Adrenal gland (tissue), 9 donors: ENCODE measurements at regions not wholly inside any gene's neighbourhood (a gene's known extent, or its start where the extent isn't known, plus 50 kb on each side); places are given as distances from the start of the nearest gene placed in this dataset.

ENCODE experiments used
- DNase-seq, 7 donors: peaks; one replicate each; pipeline ENCODE4 v3.0.0-alpha.2; 2019 to 2020
- H3K27ac ChIP-seq, 5 donors: fragments of 200-600 bp; sonication (generic) in 4 of 5; 1 replicate in 3 of 5; 2 replicates in 2 of 5; pipeline versions ENCODE4 v1.5.1 to v1.8.0; 2016 to 2020; ENCODE audit warnings: mild to moderate bottlenecking in 1 of 5
- H3K27me3 ChIP-seq: fragments of 200-600 bp; 2 replicates; pipeline ENCODE4 v1.8.0; 2021
- H3K36me3 ChIP-seq, 2 donors: fragments of 200-600 bp; replicated peaks in 1 of 2; 1 replicate in 1 of 2; 2 replicates in 1 of 2; pipeline versions ENCODE4 v1.5.1 to v1.8.0; 2018 to 2022
- H3K4me1 ChIP-seq, 2 donors: fragments of 200-600 bp; replicated peaks in 1 of 2; 1 replicate in 1 of 2; 2 replicates in 1 of 2; pipeline versions ENCODE4 v1.5.1 to v1.8.0; 2018 to 2021
- H3K4me3 ChIP-seq, 4 donors: fragments of 200-600 bp; sonication (generic) in 3 of 4; one replicate each; pipeline ENCODE4 v1.5.1; 2016 to 2018
- H3K9me3 ChIP-seq, 3 donors: fragments of 200-600 bp; sonication (generic) in 1 of 3; replicated peaks in 1 of 3; 1 replicate in 2 of 3; 2 replicates in 1 of 3; pipeline versions ENCODE4 v1.5.1 to v1.8.0; 2016 to 2021
- POLR2A ChIP-seq, 2 donors: fragments of 450-650 bp; IDR thresholded peaks; one replicate each; pipeline ENCODE4 v1.6.1; 2017; ENCODE audit warnings: antibody characterized with exemption in 2 of 2, mild to moderate bottlenecking in 2 of 2, moderate library complexity in 1 of 2
- WGBS, 4 donors: extraction: QIAGEN DNeasy Blood & Tissue Kit in 2 of 4; methylation state at CpG; one replicate each; pipeline versions ENCODE4 v1.1.5 to v1.1.7; 2013 to 2017; 5-methylcytosine and 5-hydroxymethylcytosine counted together
- intact Hi-C, 2 donors: fragments of 100-400 bp; cut with DNase I; formaldehyde crosslinking; loops; one replicate each; pipeline versions ENCODE4 v1.14.1 to v1.15.0; 2022 to 2023
- TF ChIP-seq, protein P1 (sequence below), 6 experiments: fragments of 450-650 bp in 4 of 6; fragments of 200-600 bp in 2 of 6; sonication (generic) in 1 of 6; IDR thresholded peaks; 1 replicate in 5 of 6; 2 replicates in 1 of 6; pipeline versions ENCODE4 v1.5.1 to v1.8.0; 2016 to 2021; ENCODE audit warnings: antibody characterized with exemption in 6 of 6, mild to moderate bottlenecking in 2 of 6, moderate library complexity in 1 of 6
- donor health status: healthy with polysubstance abuse.
- donor health status: Bipolar disorder and iron deficiency.
- donor health status: DM: yes; HTN: yes; CAD: no.
- donor health status: DM: no; HTN: no; CAD: no.
- donor health status: DM: no; HTN: no; CAD: no.

DNA sequence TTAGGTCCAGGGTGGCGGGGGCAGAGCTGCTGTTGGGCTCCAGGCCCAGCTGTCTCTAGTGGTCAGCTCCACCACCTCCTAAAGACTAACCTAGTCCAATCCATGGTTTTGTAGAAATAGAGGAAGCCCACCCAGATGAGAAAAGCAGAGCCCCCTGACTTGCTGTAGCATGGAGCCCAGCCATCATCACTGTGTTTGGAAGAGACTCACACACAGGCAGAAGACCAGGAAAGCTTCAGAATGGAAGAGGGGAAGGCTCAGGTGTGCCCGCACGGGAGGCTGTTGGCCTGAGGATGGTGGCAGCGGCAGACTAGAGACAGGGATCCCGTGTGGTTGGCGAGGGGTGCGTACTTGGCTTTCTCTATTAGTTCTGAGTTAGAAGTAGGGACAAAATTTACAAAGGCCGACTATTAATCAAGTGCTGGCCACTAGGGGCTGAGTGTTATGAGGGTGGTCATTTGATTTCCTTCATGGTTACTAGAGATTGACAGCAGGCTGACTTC, 193.2 kb upstream of the SOX1 start:
- Histone ChIP-seq H3K4me3 (no peak overlapping the region), H3K9me3 (no peaks in the 10 kb centered on the region), H3K4me1 (no peaks in the 10 kb centered on the region), H3K36me3 (no peaks in the 10 kb centered on the region), H3K27me3 (no peaks in the 10 kb centered on the region), H3K27ac (no peak overlapping the region)
- intact Hi-C loops, result no loop called here
- 73 to 88% (median 81%) methylated on average over 7 to 8 of the region's 8 CpGs for WGBS, 4 donors
- DNase-seq, result no peak
- no peak for TF ChIP-seq POLR2A (IDR thresholded peaks at IDR 0.05)
- TF ChIP-seq, protein P1, sequence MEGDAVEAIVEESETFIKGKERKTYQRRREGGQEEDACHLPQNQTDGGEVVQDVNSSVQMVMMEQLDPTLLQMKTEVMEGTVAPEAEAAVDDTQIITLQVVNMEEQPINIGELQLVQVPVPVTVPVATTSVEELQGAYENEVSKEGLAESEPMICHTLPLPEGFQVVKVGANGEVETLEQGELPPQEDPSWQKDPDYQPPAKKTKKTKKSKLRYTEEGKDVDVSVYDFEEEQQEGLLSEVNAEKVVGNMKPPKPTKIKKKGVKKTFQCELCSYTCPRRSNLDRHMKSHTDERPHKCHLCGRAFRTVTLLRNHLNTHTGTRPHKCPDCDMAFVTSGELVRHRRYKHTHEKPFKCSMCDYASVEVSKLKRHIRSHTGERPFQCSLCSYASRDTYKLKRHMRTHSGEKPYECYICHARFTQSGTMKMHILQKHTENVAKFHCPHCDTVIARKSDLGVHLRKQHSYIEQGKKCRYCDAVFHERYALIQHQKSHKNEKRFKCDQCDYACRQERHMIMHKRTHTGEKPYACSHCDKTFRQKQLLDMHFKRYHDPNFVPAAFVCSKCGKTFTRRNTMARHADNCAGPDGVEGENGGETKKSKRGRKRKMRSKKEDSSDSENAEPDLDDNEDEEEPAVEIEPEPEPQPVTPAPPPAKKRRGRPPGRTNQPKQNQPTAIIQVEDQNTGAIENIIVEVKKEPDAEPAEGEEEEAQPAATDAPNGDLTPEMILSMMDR (IDR thresholded peaks at IDR 0.05), result no peak

DNA sequence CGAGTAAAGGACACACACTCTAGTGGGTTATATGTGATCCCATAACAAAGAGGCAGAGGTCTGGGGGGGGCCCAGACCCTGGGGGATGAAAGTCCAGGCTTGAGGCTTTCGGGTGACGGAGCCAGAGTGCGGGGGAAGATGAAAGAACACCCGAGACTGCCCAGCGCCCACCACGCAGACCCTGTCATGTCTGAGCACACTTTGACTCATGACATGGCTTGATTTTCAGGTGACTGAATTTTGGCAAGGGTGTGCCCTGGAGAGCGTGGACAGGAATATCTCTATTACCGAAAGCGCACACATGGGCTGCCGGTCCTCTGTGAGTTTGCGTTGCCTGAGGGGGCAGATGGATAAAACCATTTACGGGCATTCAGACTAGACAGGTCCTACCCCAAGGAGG, 192.0 kb upstream of the SOX1 start:
- H3K27ac ChIP-seq, result no peak overlapping the region
- intact Hi-C loops, result no loop called here
- H3K4me3 ChIP-seq, result no peak overlapping the region
- H3K9me3 ChIP-seq, result no peaks in the 10 kb centered on the region
- H3K27me3 ChIP-seq, result no peaks in the 10 kb centered on the region
- DNase-seq, result no peak
- TF ChIP-seq, protein P1 (IDR thresholded peaks at IDR 0.05), result no peak
- TF ChIP-seq POLR2A (IDR thresholded peaks at IDR 0.05), result no peak
- no peaks in the 10 kb centered on the region for H3K36me3 ChIP-seq
- H3K4me1 ChIP-seq, result no peaks in the 10 kb centered on the region
- 80 to 89% (median 83%) methylated on average over 11 to 13 of the region's 13 CpGs for WGBS, 4 donors

DNA sequence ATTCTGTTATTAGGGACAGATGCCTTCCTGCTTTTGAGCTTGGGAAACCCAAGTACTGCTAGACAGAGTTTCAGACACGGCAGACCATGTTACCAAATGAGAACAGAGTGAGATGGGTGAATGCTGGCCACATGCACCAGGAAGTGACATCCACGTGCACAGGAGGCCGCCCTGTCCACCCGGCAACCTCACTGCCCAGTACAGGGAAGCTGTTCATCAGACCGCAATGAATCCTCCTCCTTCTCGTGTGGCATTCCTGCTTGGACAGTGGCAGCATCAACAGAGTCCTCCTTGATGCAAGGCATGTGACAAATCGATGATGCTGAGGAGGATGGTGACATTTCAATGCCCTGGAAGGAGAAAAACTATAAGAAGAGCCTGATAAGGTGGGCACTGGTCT, 191.0 kb upstream of the SOX1 start:
- no peaks in the 10 kb centered on the region for H3K27me3 ChIP-seq

DNA sequence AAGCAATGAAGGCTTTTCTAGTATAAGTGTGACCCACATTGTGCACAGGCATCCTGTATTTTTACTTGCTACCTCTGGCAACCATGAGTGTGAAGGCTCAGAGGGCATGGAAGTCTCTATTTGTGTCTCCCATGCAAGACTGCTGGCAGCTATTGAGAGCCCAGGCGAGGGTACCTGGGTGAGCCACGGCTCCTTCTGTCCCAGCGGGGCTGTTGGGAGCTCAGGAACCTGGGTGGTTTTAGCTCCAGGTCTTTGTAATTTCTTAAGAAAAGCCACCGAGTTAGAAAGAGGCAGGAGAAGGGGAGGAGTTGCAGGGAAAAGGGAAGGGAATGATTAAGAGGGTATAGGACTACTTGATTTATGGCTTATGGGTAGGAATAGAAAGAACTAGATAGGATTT, 190.4 kb upstream of the SOX1 start:
- 57 to 70% (median 60%) methylated on average over 4 of the region's 4 CpGs for WGBS, 4 donors
- H3K27ac ChIP-seq, result no peak overlapping the region
- no peaks in the 10 kb centered on the region for H3K36me3 ChIP-seq
- no peaks in the 10 kb centered on the region for H3K27me3 ChIP-seq
- no peak for TF ChIP-seq POLR2A (IDR thresholded peaks at IDR 0.05)
- TF ChIP-seq, protein P1 (IDR thresholded peaks at IDR 0.05), result no peak
- no peak for DNase-seq
- H3K4me3 ChIP-seq, result no peak overlapping the region
- intact Hi-C loops, result no loop called here
- no peaks in the 10 kb centered on the region for H3K9me3 ChIP-seq
- H3K4me1 ChIP-seq, result no peaks in the 10 kb centered on the region

More for the DNA sequence above, 191.0 kb upstream of the SOX1 start:
- 54 to 67% (median 60%) methylated on average over 5 to 7 of the region's 7 CpGs for WGBS, 4 donors
- no peaks in the 10 kb centered on the region for H3K36me3 ChIP-seq
- TF ChIP-seq, protein P1 (IDR thresholded peaks at IDR 0.05), result no peak
- TF ChIP-seq POLR2A (IDR thresholded peaks at IDR 0.05), result no peak
- H3K4me3 ChIP-seq, result no peak overlapping the region
- no peaks in the 10 kb centered on the region for H3K4me1 ChIP-seq
- H3K9me3 ChIP-seq, result no peaks in the 10 kb centered on the region
- DNase-seq, result no peak
- intact Hi-C loops, result no loop called here
- no peak overlapping the region for H3K27ac ChIP-seq
